Naive B cell (primary cell): ENCODE measurements at regions not wholly inside any gene's neighbourhood (a gene's known extent, or its start where the extent isn't known, plus 50 kb on each side); places are given as distances from the start of the nearest gene placed in this dataset.

Experiments used
- ATAC-seq, 2 donors: fragments of 150-1000 bp; cut with Tn5 transposase; 2 replicates each; pipeline ENCODE4 v1.10.0; 2021; ENCODE audit warnings: low read depth in 2 of 2, mild to moderate bottlenecking in 2 of 2, moderate library complexity in 2 of 2
- DNase-seq: peaks from one replicate; pipeline ENCODE4 v3.0.0; 2022
- H3K27ac Mint-ChIP-seq, 6 donors: one replicate each; pipeline ENCODE4 v1.8.0; 2020 to 2022; ENCODE audit warnings: mild to moderate bottlenecking in 6 of 6, mixed read lengths in 6 of 6, moderate library complexity in 5 of 6, inconsistent platforms in 2 of 6
- H3K27me3 Mint-ChIP-seq, 3 donors: one replicate each; pipeline ENCODE4 v1.8.0; 2021 to 2022; ENCODE audit warnings: mixed read lengths in 3 of 3, mild to moderate bottlenecking in 1 of 3
- H3K36me3 Mint-ChIP-seq, 2 donors: one replicate each; pipeline ENCODE4 v1.8.0; 2020 to 2022; ENCODE audit warnings: mixed read lengths in 2 of 2, inconsistent platforms in 1 of 2, mild to moderate bottlenecking in 1 of 2
- H3K4me1 Mint-ChIP-seq, 3 donors: one replicate each; pipeline ENCODE4 v1.8.0; 2020 to 2022; ENCODE audit warnings: mixed read lengths in 3 of 3, inconsistent platforms in 1 of 3, mild to moderate bottlenecking in 1 of 3, moderate library complexity in 1 of 3
- H3K4me3 Mint-ChIP-seq, 8 donors: one replicate each; pipeline ENCODE4 v1.8.0; 2020 to 2022; ENCODE audit warnings: mild to moderate bottlenecking in 8 of 8, mixed read lengths in 8 of 8, moderate library complexity in 8 of 8, inconsistent platforms in 2 of 8
- H3K9me3 Mint-ChIP-seq, 7 donors: one replicate each; pipeline ENCODE4 v1.8.0; 2020 to 2022; ENCODE audit warnings: mixed read lengths in 7 of 7, mild to moderate bottlenecking in 5 of 7, inconsistent platforms in 2 of 7, moderate library complexity in 1 of 7

DNA sequence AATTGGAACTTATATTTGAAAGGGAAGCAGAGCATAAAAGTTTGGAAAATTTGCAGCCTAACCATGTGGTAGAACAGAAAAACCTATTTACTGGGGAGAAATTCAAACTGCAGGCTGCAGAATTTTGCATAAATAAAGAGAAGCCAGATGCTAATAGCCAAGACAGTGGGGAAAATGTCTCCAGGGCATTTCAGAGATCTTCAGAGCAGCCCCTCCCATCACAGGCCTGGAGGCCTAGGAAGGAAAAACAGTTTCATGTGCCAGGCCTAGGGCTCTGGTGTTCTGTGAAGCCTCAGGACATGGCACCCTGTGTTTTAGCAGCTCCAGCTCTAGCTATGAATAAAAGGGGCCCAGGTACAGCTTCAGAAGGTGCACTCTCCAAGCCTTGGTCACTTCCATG is 648.7 kb upstream of the FRG1 start:
- Mint-ChIP-seq H3K4me3 (no peak overlapping the region), H3K9me3 (peaks cover 0 to 6% (median 0%) of the 10 kb centered on the region in 7 donors), H3K27ac (no peak overlapping the region), H3K27me3 (no peaks in the 10 kb centered on the region), H3K4me1 (no peaks in the 10 kb centered on the region), H3K36me3 (no peaks in the 10 kb centered on the region)
- DNase-seq: no peak
- ATAC-seq: no peak

DNA sequence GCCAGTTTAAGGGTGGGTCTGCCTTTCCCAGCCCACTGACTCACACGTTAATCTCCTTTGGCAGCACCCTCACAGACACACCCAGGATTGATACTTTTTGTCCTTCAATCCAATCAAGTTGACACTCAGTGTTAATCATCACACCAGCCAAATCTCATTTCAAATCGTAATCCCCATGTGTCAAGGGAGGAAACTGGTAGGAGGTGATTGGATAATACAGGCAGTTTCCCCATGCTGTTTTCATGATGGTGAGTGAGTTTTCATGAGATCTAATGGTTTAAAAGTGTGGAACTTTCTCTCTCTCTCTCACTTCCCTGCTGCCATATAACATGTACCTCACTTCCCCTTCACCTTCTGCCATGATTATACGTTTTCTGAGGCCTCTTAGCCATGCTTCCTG is 647.2 kb upstream of the FRG1 start:
- ATAC-seq (no peak), DNase-seq (no peak)
- Mint-ChIP-seq H3K36me3 (no peaks in the 10 kb centered on the region), H3K4me1 (no peaks in the 10 kb centered on the region), H3K27ac (no peak overlapping the region), H3K9me3 (peaks cover 0 to 6% (median 0%) of the 10 kb centered on the region in 7 donors), H3K4me3 (no peak overlapping the region), H3K27me3 (no peaks in the 10 kb centered on the region)

DNA sequence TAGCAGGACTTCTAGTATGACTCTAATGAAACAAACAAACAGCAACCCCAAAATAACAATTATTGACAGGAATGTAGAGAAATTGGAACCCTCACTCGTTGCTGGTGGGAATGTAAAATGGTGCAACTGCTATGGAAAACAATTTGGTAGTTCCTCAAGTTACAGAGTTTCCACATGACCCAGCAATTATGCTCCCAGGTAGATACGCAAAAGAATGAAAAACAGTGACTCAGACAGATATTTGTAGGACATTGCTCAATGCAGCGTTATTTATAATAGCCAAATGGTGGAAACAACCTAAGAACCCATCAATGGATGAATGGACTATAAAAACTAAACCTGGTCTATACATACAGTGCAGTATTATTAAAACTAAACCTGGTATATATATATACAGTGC is 646.1 kb upstream of the FRG1 start:
- H3K4me1 Mint-ChIP-seq: no peaks in the 10 kb centered on the region
- ATAC-seq: no peak
- H3K9me3 Mint-ChIP-seq: peaks cover 0 to 6% (median 0%) of the 10 kb centered on the region in 7 donors
- H3K27ac Mint-ChIP-seq: no peak overlapping the region
- no peak for DNase-seq
- no peak overlapping the region for H3K4me3 Mint-ChIP-seq
- H3K36me3 Mint-ChIP-seq: no peaks in the 10 kb centered on the region
- H3K27me3 Mint-ChIP-seq: no peaks in the 10 kb centered on the region

DNA sequence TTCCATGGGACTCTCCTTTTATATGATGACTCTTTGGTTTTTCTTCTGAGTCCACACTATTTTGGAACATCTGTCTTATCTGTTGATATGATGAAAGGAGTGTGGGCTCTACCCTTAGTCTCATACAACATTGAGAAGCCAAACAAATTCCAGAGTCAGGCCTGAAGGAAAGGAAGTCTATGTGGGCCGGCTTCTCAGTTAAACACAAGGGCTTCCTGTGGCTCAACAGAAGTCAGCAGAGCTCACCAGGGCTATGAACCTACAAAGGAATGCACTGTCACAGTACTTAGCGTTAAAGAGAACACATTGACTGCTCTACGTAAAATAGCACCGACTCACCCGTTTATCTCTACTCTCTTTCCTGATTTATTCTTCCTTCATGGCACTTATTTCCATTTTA is 641.0 kb upstream of the FRG1 start:
- Mint-ChIP-seq H3K36me3 (no peaks in the 10 kb centered on the region), H3K4me1 (no peaks in the 10 kb centered on the region), H3K27me3 (no peaks in the 10 kb centered on the region), H3K4me3 (no peak overlapping the region), H3K27ac (no peak overlapping the region), H3K9me3 (peaks cover 0 to 6% (median 0%) of the 10 kb centered on the region in 7 donors)
- no peak for ATAC-seq
- DNase-seq: no peak

DNA sequence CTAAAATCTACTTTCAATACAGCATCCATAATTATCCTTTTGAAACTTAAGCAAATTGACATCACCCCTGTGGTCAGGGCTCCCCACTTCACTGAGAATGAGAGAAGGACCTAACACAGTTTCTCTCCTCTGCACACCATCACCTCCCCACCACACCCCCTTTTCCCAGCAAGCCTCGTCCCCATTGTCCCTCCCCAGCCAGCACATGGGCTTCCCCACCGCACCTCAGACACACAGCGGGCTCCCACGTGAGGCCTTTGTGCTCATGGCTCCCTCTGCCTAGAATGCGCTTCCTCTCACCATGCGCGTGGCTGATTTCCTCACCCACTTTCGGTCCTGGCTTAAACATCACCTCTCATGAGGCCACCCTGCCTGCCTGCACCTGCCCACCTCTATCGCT is 639.0 kb upstream of the FRG1 start:
- DNase-seq (no peak), ATAC-seq (no peak)
- Mint-ChIP-seq H3K27ac (no peak overlapping the region), H3K4me1 (no peaks in the 10 kb centered on the region), H3K9me3 (peaks cover 0 to 6% (median 0%) of the 10 kb centered on the region in 7 donors), H3K36me3 (no peaks in the 10 kb centered on the region), H3K4me3 (no peak overlapping the region), H3K27me3 (no peaks in the 10 kb centered on the region)

DNA sequence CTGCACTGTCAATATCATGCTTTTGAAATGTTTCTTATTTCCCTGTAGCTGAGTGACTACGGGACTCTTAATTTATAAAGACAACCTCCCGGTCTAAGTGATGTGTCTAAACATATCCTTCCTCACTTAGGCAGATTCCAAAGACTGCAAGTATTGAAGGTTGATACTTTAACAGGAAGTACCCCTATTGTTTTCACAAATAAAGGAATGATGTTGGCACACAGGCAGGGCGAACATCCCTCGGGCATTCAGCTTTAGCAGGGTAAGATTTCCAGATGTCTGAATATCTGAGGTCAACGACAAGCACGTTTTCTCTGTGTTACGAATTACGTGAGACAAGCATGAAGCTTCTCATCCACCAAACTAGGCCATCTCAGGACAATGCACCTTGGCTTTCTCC is 638.0 kb upstream of the FRG1 start:
- ATAC-seq: no peak
- Mint-ChIP-seq H3K36me3 (no peaks in the 10 kb centered on the region), H3K9me3 (peaks cover 0 to 6% (median 0%) of the 10 kb centered on the region in 7 donors), H3K4me1 (no peaks in the 10 kb centered on the region), H3K4me3 (no peak overlapping the region), H3K27me3 (no peaks in the 10 kb centered on the region), H3K27ac (no peak overlapping the region)
- DNase-seq: no peak

DNA sequence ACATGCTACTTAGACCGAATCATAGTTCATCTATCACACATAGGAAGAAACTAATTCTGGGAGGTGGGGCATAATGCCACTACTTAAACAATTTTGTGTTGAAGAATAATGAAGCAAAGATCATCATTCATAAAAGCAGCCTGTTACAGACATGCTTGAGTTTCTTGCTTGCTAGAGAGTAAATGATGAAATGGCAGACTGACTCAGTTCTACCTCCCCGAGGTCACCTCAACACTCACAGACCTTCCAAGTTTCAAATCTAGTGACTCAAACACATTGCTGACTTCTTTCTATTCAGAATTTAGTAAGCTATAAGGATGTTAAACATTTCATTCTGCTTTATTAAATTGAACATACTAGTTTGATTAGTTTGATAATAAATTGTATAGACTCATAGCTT is 636.5 kb upstream of the FRG1 start:
- no peak for ATAC-seq
- Mint-ChIP-seq H3K27me3 (no peaks in the 10 kb centered on the region), H3K27ac (no peak overlapping the region), H3K4me3 (no peak overlapping the region), H3K36me3 (no peaks in the 10 kb centered on the region), H3K4me1 (no peaks in the 10 kb centered on the region), H3K9me3 (peaks cover 0 to 6% (median 0%) of the 10 kb centered on the region in 7 donors)
- DNase-seq: no peak

DNA sequence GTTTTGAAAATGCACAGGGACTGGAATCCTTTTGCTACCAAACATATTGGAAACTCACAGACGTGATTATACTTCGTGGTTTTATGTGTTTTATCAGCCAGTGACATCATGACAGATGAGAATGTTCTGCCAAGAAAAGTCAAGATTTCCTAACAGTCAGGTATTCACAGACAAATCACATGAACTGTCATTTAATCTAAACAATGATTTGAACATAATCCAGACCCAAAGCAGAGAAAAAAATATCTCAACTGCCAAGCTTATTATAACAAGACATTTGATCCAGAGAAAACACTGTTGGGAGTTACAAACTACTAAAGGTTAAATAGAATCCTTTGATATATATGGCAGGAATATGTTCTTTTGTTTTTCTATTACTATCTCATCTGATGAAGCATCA is 635.9 kb upstream of the FRG1 start:
- no peaks in the 10 kb centered on the region for H3K4me1 Mint-ChIP-seq
- ATAC-seq: no peak

DNA sequence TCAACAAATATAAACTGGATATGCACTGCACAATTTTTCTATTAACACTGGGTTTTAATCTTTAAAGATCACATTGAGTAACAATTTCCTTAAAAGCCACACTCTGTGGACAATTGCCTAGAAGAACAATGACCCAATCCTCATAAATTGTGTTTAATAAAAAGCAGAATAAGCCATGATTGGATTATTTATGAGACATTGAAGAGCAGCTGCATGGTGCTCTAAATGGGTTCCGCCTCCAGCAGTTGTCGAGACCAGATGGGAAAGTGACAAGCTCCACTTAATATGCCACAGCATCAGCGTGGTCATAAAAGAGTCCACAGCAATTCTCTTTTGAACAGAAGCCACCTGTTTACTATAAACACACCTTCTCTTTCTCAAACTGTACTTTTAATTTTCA is 635.2 kb upstream of the FRG1 start:
- no peak for ATAC-seq
- no peak overlapping the region for H3K4me3 Mint-ChIP-seq

More for the DNA sequence above, 635.9 kb upstream of the FRG1 start:
- no peaks in the 10 kb centered on the region for H3K36me3 Mint-ChIP-seq
- H3K9me3 Mint-ChIP-seq: peaks cover 0 to 6% (median 0%) of the 10 kb centered on the region in 7 donors
- DNase-seq: no peak
- no peak overlapping the region for H3K27ac Mint-ChIP-seq
- no peak overlapping the region for H3K4me3 Mint-ChIP-seq
- no peaks in the 10 kb centered on the region for H3K27me3 Mint-ChIP-seq

DNA sequence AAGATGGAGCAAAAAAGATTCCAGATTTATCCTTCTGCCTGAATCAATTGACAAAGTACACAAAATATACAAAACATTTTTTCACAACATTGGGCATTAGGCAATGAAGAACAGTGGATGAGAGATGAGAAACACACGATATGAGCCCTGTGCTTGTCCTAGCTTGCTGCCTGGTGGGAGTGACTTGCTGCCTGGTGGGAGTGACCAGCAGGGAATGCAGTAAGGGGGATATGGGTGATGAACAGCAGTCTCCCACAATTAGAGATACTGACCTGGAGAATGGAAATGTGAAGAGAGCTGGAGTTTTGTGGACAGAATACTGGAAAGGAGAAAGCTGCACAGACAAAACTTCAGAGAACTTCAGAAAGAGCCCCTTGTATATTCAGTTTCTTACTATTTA is 629.4 kb upstream of the FRG1 start:
- peaks cover 0 to 10% (median 4%) of the 10 kb centered on the region in 7 donors for H3K9me3 Mint-ChIP-seq
- no peaks in the 10 kb centered on the region for H3K27me3 Mint-ChIP-seq
- H3K36me3 Mint-ChIP-seq: no peaks in the 10 kb centered on the region
- no peak overlapping the region for H3K27ac Mint-ChIP-seq
- ATAC-seq (no peak), DNase-seq (no peak)
- H3K4me3 Mint-ChIP-seq: no peak overlapping the region
- no peaks in the 10 kb centered on the region for H3K4me1 Mint-ChIP-seq

More for the DNA sequence above, 635.2 kb upstream of the FRG1 start:
- Mint-ChIP-seq H3K27ac (no peak overlapping the region), H3K9me3 (peaks cover 0 to 6% (median 0%) of the 10 kb centered on the region in 7 donors), H3K4me1 (no peaks in the 10 kb centered on the region), H3K27me3 (no peaks in the 10 kb centered on the region), H3K36me3 (no peaks in the 10 kb centered on the region)
- DNase-seq: no peak

DNA sequence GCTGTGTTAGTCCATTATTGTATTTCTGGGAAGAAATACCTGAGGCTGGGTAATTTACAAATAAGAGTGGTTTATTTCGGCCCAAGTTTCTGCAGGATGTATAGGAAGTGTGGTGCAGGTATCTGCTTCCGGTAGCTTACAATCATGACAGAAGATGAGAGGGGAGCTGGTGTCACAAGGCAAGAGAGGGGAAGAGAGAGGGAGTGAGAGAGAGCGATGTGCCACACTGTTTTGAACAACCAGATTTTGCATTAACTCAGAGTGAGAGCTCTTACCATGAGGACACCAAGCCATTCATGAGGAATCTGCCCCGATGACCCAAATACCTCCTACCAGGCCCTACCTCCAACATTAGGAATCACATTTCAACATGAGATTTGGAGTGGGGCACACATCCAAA is 627.6 kb upstream of the FRG1 start:
- no peak overlapping the region for H3K4me3 Mint-ChIP-seq
- H3K27ac Mint-ChIP-seq: no peak overlapping the region
- DNase-seq (no peak), ATAC-seq (no peak)
- H3K4me1 Mint-ChIP-seq: no peaks in the 10 kb centered on the region
- peaks cover 0 to 10% (median 4%) of the 10 kb centered on the region in 7 donors for H3K9me3 Mint-ChIP-seq
- H3K36me3 Mint-ChIP-seq: no peaks in the 10 kb centered on the region
- H3K27me3 Mint-ChIP-seq: no peaks in the 10 kb centered on the region

DNA sequence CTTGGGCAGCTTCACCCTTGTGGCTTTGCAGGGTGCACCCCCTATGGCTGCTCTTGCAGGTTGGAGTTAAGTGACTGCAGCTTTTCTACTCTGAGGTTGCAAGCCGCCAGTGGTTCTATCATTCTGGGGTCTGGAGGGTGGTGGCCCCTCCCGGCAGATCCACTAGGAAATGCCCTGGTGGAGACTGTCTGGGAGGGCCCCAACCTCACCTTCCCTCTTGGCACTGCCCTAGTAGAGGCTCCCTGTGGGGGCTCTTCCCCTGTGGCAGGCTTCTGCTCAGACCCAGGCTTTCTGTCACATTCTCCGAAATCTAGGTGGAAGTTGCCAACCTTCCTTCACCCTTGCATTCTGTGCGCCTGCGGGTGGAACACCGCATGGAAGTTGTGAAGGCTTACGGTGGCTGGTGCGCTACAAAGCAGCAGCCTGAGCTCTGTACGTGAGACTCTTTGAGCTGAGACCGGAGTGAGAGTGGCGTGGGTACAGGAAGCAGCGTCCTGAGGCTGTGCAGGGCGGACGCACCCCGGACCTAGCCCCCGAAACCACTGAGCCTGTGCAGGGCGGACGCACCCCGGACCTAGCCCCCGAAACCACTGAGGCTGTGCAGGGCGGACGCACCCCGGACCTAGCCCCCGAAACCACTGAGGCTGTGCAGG is 626.7 kb upstream of the FRG1 start:
- H3K36me3 Mint-ChIP-seq: no peaks in the 10 kb centered on the region

DNA sequence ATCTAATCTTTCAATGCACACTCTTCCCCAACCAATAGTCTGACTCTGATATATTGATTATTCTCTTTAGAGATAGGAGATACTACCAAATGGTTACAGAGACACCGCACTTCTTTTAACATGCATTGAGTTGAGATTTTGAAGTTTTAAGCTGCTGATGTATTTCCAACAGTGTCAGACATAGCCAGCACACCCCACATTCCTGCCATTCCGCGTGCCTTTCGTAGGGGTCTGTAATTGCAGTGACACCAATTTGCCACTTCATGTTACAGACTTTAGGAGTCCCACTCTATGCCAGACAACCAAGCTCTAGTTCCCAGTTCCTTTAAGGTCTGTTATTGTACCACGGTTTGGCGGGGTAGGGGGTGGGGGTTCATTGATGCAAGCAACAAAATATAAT is 618.2 kb upstream of the FRG1 start:
- Mint-ChIP-seq H3K4me3 (no peak overlapping the region), H3K4me1 (no peaks in the 10 kb centered on the region)

More for the DNA sequence above, 626.7 kb upstream of the FRG1 start:
- H3K4me1 Mint-ChIP-seq: no peaks in the 10 kb centered on the region
- peaks cover 0 to 12% (median 4%) of the 10 kb centered on the region in 7 donors for H3K9me3 Mint-ChIP-seq
- no peak overlapping the region for H3K4me3 Mint-ChIP-seq
- DNase-seq (no peak), ATAC-seq (no peak)
- H3K27me3 Mint-ChIP-seq: no peaks in the 10 kb centered on the region
- H3K27ac Mint-ChIP-seq: no peak overlapping the region

DNA sequence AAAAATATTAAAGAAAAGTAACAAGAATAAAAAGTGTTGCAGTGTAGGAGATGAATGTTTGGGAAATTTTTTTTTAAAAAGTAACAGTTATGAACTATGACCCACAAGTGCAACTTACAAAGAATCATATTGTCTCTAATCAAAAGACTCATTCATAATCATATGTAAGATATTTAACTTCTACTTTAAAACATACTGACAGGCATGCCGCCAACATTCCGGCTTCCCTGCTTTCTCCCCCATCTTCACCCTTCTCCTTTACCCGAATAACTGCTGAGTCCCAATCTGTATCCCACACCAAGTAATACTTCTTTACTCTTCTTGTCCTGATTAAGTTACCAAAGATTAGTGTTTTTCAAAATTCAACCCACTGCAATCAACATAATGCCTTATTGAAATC is 598.8 kb upstream of the FRG1 start:
- peaks cover 3 to 14% (median 11%) of the 10 kb centered on the region in 7 donors for H3K9me3 Mint-ChIP-seq
- no peak overlapping the region for H3K4me3 Mint-ChIP-seq
- H3K27me3 Mint-ChIP-seq: no peaks in the 10 kb centered on the region
- no peak for DNase-seq
- H3K36me3 Mint-ChIP-seq: no peaks in the 10 kb centered on the region
- ATAC-seq: no peak
- no peaks in the 10 kb centered on the region for H3K4me1 Mint-ChIP-seq
- H3K27ac Mint-ChIP-seq: no peak overlapping the region

More for the DNA sequence above, 618.2 kb upstream of the FRG1 start:
- no peak overlapping the region for H3K27ac Mint-ChIP-seq
- DNase-seq (no peak), ATAC-seq (no peak)
- H3K36me3 Mint-ChIP-seq: no peaks in the 10 kb centered on the region
- H3K9me3 Mint-ChIP-seq: peaks cover 5 to 19% (median 9%) of the 10 kb centered on the region in 7 donors
- no peaks in the 10 kb centered on the region for H3K27me3 Mint-ChIP-seq

DNA sequence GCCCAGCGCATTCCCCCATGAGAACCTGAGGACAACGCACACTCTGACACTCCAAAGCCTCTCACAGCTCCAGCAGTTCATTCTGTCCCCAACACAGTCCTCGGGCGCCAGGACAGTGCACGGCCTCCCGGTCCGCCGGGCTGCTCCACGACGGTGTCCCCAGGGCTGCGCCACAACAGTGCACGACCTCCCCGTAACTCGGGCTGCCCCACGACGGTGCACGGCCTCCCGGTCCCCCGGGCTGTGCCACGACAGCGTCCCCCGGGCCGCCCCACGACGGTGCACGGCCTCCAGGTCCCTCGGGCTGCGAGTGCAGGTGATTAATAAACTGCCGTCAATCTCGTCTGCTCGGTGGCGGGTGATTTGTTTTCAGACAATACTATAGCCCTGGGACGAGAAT is 585.1 kb upstream of the FRG1 start:
- Mint-ChIP-seq H3K27me3 (no peaks in the 10 kb centered on the region), H3K4me1 (no peaks in the 10 kb centered on the region), H3K9me3 (peaks cover 2 to 9% (median 4%) of the 10 kb centered on the region in 7 donors), H3K36me3 (no peaks in the 10 kb centered on the region), H3K27ac (no peak overlapping the region), H3K4me3 (no peak overlapping the region)
- no peak for ATAC-seq
- DNase-seq: no peak
